DND-41 (cell line): ENCODE measurements at regions not wholly inside any gene's neighbourhood (a gene's known extent, or its start where the extent isn't known, plus 50 kb on each side); places are given as distances from the start of the nearest gene placed in this dataset.

Source experiments
- CTCF ChIP-seq: IDR thresholded peaks from 2 replicates; pipeline ENCODE4 v1.5.1; 2012; ENCODE audit warnings: borderline replicate concordance, low read length, moderate library complexity, mild to moderate bottlenecking; ENCODE audit not compliant: poor library complexity, severe bottlenecking; ENCODE audit errors: extremely low read depth
- EZH2 ChIP-seq: IDR thresholded peaks from 3 replicates; pipeline ENCODE4 v1.6.1; 2012; ENCODE audit warnings: borderline replicate concordance, low read depth, mild to moderate bottlenecking, moderate library complexity, low read length, inconsistent platforms; ENCODE audit not compliant: severe bottlenecking

GRCh38 chr5:4130819-4131218 is 535.2 kb downstream of the IRX1 start:
- TF ChIP-seq EZH2: no peak
- no peak for TF ChIP-seq CTCF
